Heart right ventricle (tissue), 16 donors: ENCODE measurements at regions not wholly inside any gene's neighbourhood (a gene's known extent, or its start where the extent isn't known, plus 50 kb on each side); places are given as distances from the start of the nearest gene placed in this dataset.

Experiments
- ATAC-seq, 8 donors: fragments of 200-7000 bp; cut with Tn5 transposase; one replicate each; pipeline ENCODE4 v1.9.1; 2020; ENCODE audit warnings: mild to moderate bottlenecking in 8 of 8, moderate library complexity in 8 of 8, moderate number of reproducible peaks in 1 of 8
- DNase-seq, 2 donors: peaks; one replicate each; pipeline ENCODE4 v3.0.0-alpha.2; 2020
- H3K27ac ChIP-seq, 10 donors: fragments of 200-600 bp; sonication (generic) in 2 of 10; one replicate each; pipeline versions ENCODE4 v1.5.0 to v1.8.0; 2020 to 2022; ENCODE audit warnings: mild to moderate bottlenecking in 3 of 10
- H3K27me3 ChIP-seq, 7 donors: fragments of 200-600 bp; one replicate each; pipeline ENCODE4 v1.8.0; 2021 to 2022; ENCODE audit warnings: mild to moderate bottlenecking in 2 of 7
- H3K36me3 ChIP-seq, 9 donors: fragments of 200-600 bp; sonication (generic) in 1 of 9; one replicate each; pipeline versions ENCODE4 v1.5.0 to v1.8.0; 2020 to 2022; ENCODE audit warnings: mild to moderate bottlenecking in 2 of 9
- H3K4me1 ChIP-seq, 9 donors: fragments of 200-600 bp; sonication (generic) in 1 of 9; one replicate each; pipeline versions ENCODE4 v1.5.0 to v1.8.0; 2020 to 2022; ENCODE audit warnings: mild to moderate bottlenecking in 4 of 9
- H3K4me3 ChIP-seq, 10 donors: fragments of 200-600 bp; sonication (generic) in 2 of 10; one replicate each; pipeline versions ENCODE4 v1.5.0 to v1.8.0; 2020 to 2022; ENCODE audit warnings: mild to moderate bottlenecking in 7 of 10, moderate library complexity in 2 of 10
- H3K9me3 ChIP-seq, 11 donors: fragments of 200-600 bp in 10 of 11; sonication (generic) in 2 of 11; one replicate each; pipeline versions ENCODE4 v1.5.0 to v1.8.0; 2013 to 2022; ENCODE audit warnings: mild to moderate bottlenecking in 2 of 11, control low read depth in 1 of 11, moderate library complexity in 1 of 11
- WGBS, 2 donors: extraction: QIAGEN DNeasy Blood & Tissue Kit; methylation state at CpG; one replicate each; pipeline ENCODE4 v1.1.7; 2013; ENCODE audit warnings: inconsistent platforms in 1 of 2; 5-methylcytosine and 5-hydroxymethylcytosine counted together
- intact Hi-C, 10 donors: fragments of 100-400 bp; cut with DNase I; formaldehyde crosslinking; loops; one replicate each; pipeline versions ENCODE4 v1.11.1 to v1.14.2; 2022
- TF ChIP-seq, protein P1 (sequence below), 9 donors: fragments of 200-600 bp; sonication (generic) in 2 of 9; IDR thresholded peaks; one replicate each; pipeline versions ENCODE4 v1.5.0 to v1.8.0; 2021 to 2022; ENCODE audit warnings: antibody characterized with exemption in 9 of 9, mild to moderate bottlenecking in 5 of 9, moderate library complexity in 1 of 9
- donor health status: Arrhythmogenic right ventricular cardiomyopathy.
- donor health status: ischemic (EF 13 %, LVEDD 7.1; RV severe dilation, severe dysfunction).
- donor health status: healthy with polysubstance abuse.
- donor health status: DM: no; HTN: yes; CAD: no.
- donor health status: DM: no; HTN: no; CAD: no.
- donor health status: ischemic (EF 25% LVEDD 6.9; RV normal size, moderate dysfunction).
- donor health status: ischemic (EF 25% LVEDD 5.7; RV mildly dilated, moderate dysfunction).
- donor health status: healthy.
- donor health status: DM: yes; HTN: yes; CAD: no.
- donor health status: Ischemic cardiomyopathy.
- donor health status: ischemic (EF 35%, LVEDD 5.7; RV mildly dilated, moderate dysfunction).
- donor health status: nonischemic (EF 11% LVEDD 7.7; RV severe dilation, severe dysfunction).
- donor health status: DM: yes; HTN: yes; CAD: no.
- donor health status: PGD.
- donor health status: ischemic (EF 29% LVEDD 5.4; RV normal size, mild dysfunction).
- donor health status: nonischemic (EF 23%, LVEDD 6.1; RV moderate dilation, normal function).

DNA sequence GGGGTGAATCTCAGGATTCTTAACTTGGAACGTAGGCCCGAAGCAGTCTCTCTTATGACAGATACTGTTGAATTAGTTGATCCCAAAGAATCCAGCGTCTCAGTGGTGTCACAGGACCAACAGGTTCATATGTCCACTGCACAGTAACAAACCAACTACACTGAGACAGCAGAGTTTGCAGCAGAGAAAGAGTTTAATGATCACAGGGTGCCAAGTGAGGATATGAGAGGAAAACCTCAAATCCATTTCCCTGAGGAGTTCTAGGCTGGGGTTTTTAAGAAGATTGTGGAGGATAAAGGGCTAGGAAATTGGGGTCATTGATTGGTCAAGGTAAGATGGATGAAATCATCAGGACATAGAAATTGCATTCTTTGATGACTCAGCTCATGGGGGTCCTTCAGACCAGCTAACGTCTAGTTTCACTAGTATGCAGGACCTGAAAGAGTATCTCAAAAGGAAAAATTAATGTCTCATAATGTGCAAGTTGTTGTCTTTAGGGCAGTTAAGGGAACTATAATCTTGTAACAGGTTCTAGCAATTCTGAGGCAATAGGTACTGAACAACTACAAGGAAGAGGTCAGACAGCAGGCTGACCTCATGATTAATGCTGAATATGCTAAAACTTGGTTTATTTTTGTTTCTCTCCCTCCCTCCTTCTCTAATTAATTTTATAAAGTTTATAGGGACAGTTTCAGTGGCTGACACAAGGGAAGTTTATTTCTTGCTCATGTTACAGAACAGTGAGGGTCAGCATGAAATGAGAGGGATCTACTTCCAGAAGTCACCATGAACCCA lies 310.9 kb upstream of the NEBL start:
- TF ChIP-seq, protein P1, sequence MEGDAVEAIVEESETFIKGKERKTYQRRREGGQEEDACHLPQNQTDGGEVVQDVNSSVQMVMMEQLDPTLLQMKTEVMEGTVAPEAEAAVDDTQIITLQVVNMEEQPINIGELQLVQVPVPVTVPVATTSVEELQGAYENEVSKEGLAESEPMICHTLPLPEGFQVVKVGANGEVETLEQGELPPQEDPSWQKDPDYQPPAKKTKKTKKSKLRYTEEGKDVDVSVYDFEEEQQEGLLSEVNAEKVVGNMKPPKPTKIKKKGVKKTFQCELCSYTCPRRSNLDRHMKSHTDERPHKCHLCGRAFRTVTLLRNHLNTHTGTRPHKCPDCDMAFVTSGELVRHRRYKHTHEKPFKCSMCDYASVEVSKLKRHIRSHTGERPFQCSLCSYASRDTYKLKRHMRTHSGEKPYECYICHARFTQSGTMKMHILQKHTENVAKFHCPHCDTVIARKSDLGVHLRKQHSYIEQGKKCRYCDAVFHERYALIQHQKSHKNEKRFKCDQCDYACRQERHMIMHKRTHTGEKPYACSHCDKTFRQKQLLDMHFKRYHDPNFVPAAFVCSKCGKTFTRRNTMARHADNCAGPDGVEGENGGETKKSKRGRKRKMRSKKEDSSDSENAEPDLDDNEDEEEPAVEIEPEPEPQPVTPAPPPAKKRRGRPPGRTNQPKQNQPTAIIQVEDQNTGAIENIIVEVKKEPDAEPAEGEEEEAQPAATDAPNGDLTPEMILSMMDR (IDR thresholded peaks at IDR 0.05), result no peak
- Histone ChIP-seq H3K9me3 (peaks cover 0 to 17% (median 9%) of the 10 kb centered on the region in 11 donors), H3K27me3 (no peaks in the 10 kb centered on the region), H3K36me3 (no peaks in the 10 kb centered on the region), H3K4me1 (peaks cover 0 to 9% (median 0%) of the 10 kb centered on the region in 9 donors), H3K27ac (no peak overlapping the region), H3K4me3 (no peak overlapping the region)
- no peak for DNase-seq
- 88 to 92% methylated on average over 4 of the region's 4 CpGs for WGBS, 2 donors
- intact Hi-C loops, result no loop called here
- no peak for ATAC-seq

DNA sequence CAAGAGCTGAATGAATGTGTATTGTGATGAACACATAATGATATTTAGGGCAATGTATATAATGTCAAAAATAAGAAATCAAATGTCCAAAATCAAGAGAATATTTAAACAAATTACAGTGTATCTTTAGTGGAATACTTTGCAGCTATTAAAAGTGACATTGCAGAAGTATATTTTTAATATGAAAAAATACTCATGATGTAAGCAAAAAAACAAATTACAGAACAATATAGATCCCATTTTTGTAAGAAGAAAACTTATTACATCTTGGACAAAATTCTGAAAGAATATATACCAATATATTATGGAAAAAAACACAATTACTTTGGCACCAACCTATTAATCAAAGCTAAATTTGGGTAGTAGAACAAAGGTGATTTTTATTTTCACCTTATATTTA lies 308.2 kb upstream of the NEBL start:
- Histone ChIP-seq H3K27ac (no peak overlapping the region), H3K36me3 (no peaks in the 10 kb centered on the region), H3K9me3 (peaks cover 0 to 17% (median 9%) of the 10 kb centered on the region in 11 donors), H3K27me3 (no peaks in the 10 kb centered on the region), H3K4me1 (peaks cover 0 to 12% (median 0%) of the 10 kb centered on the region in 9 donors), H3K4me3 (no peak overlapping the region)
- TF ChIP-seq, protein P1 (IDR thresholded peaks at IDR 0.05), result no peak
- ATAC-seq, result no peak
- intact Hi-C loops, result no loop called here
- DNase-seq, result no peak

DNA sequence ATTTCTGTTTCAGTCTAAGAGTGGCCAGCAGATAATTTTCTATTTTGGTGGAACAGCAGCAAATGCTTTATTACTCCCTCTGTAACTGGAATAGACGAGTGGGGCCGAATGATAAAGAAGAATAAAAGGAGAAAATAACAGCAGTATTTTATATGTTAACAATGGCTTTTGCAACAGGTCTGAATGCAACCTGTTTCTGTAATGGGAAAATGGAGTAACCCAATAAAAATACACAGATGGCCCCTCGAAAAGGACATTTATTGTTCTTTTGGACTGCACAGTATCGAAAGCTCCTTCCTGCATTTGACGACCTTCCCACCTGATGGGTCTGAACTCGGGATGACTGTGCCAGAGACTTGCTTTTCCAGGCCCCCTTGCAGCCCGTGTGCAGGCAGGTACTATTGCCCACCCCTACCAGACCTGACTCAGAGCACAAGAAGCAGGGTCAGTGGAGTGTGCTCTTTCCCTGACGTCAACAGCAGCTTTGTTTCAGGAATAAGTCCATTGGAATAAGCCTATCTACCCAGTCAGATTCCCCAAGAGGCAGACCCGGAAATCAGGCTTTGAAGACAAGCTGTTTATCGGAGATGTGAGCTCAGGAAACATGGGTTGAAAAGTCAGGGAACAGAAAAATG lies 306.5 kb upstream of the NEBL start:
- H3K36me3 ChIP-seq, result no peaks in the 10 kb centered on the region
- peaks cover 0 to 12% (median 0%) of the 10 kb centered on the region in 9 donors for H3K4me1 ChIP-seq
- no peak overlapping the region for H3K4me3 ChIP-seq
- no peak overlapping the region for H3K27ac ChIP-seq
- H3K9me3 ChIP-seq, result peaks cover 0 to 22% (median 10%) of the 10 kb centered on the region in 11 donors
- TF ChIP-seq, protein P1 (IDR thresholded peaks at IDR 0.05), result no peak
- H3K27me3 ChIP-seq, result no peaks in the 10 kb centered on the region
- peak in 3 of 8 donors; percentile 30 to 57 (median 44) for ATAC-seq
- 50 to 53% methylated on average over 10 of the region's 10 CpGs for WGBS, 2 donors
- DNase-seq, result peak in 1 of 2 donors; percentile 11
- intact Hi-C loops, result no loop called here

DNA sequence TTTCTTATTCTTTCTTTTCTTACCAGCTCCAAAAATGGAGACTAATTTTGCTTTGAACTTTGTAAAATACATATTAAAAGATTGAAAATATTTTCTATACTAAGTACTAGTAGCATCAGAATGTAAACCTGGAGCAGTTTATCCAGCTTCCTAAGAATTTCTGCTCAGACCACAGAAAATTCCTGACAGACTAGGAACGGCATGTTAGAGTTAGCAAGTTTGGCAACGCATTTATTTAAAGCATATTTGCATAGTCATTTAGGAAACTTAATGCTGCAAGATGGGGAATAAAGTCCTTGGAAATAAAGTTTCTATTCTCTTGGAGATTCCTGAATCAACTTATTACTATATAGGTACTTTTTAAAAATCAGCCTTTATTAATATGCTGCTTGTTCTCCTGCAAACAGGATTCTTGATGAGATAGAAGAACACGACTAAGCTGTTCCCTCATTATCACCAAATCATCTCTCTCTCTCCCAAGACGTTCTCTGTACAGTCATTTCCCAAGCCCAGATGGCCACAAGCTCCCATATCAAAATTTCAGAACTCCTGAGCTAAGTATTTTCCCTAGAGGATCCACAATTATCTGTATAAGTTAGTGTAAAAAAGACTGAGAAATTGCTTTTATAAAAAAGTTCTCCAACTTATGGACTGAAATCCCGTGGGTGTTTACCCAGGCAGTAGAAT lies 305.8 kb upstream of the NEBL start:
- Histone ChIP-seq H3K27me3 (no peaks in the 10 kb centered on the region), H3K9me3 (peaks cover 0 to 24% (median 14%) of the 10 kb centered on the region in 11 donors), H3K4me1 (peaks cover 0 to 12% (median 0%) of the 10 kb centered on the region in 9 donors), H3K4me3 (no peak overlapping the region), H3K36me3 (no peaks in the 10 kb centered on the region), H3K27ac (no peak overlapping the region)
- ATAC-seq, result no peak
- intact Hi-C loops, result no loop called here
- 49 to 56% methylated on average over 5 of the region's 5 CpGs for WGBS, 2 donors
- TF ChIP-seq, protein P1 (IDR thresholded peaks at IDR 0.05), result no peak
- no peak for DNase-seq
